HEK293 (cell line): ENCODE measurements at regions not wholly inside any gene's neighbourhood (a gene's known extent, or its start where the extent isn't known, plus 50 kb on each side); places are given as distances from the start of the nearest gene placed in this dataset.
A peak's percentile ranks its signal among the peaks of the same experiment; 100 is the strongest.

Experiments used
- CTCF ChIA-PET: fragments of 350-600 bp; formaldehyde crosslinking; extraction: SDS; loops from one replicate; lab custom pipeline; 2021; ENCODE audit warnings: antibody characterized with exemption; lab: Yijun Ruan, JAX
- POLR2A ChIA-PET: fragments of 300-600 bp; formaldehyde crosslinking; extraction: SDS; loops from one replicate; lab custom pipeline; 2020; ENCODE audit warnings: antibody characterized with exemption, inconsistent platforms; lab: Yijun Ruan, JAX
- H3K27ac ChIP-seq: fragments of 200-500 bp; sonication (Bioruptor generic); 2 replicates; pipeline ENCODE4 v1.5.1; 2014; ENCODE audit warnings: low read depth, low read length, control low read depth, inconsistent platforms; ENCODE audit errors: extremely low read depth
- H3K36me3 ChIP-seq, 2 experiments: fragments of 200-500 bp in 1 of 2; sonication (Bioruptor generic) in 1 of 2; 1 replicate in 1 of 2; 2 replicates in 1 of 2; pipeline ENCODE4 v1.5.1; 2014 to 2017; ENCODE audit warnings: inconsistent platforms in 2 of 2, low read length in 2 of 2; ENCODE audit not compliant: control insufficient read depth in 2 of 2, insufficient read depth in 1 of 2
- H3K4me1 ChIP-seq: fragments of 200-500 bp; sonication (Bioruptor generic); 2 replicates; pipeline ENCODE4 v1.5.1; 2014; ENCODE audit warnings: mild to moderate bottlenecking, low read length, inconsistent platforms; ENCODE audit not compliant: control insufficient read depth, insufficient read depth
- H3K4me3 ChIP-seq: 2 replicates; pipeline ENCODE4 v1.5.1; 2011; ENCODE audit warnings: low read depth, mild to moderate bottlenecking, control low read depth, low read length, moderate library complexity
- H3K9me3 ChIP-seq: fragments of 200-500 bp; sonication (Bioruptor generic); 2 replicates; pipeline ENCODE4 v1.5.1; 2014; ENCODE audit warnings: low read depth, low read length, inconsistent platforms; ENCODE audit not compliant: control insufficient read depth, insufficient read depth
- PATZ1 ChIP-seq: fragments of 450-650 bp; formaldehyde crosslinking; IDR thresholded peaks from 2 replicates; pipeline ENCODE4 v1.5.1; 2016; ENCODE audit warnings: missing biosample characterization, missing genetic modification characterization
- PRDM1 ChIP-seq: fragments of 450-650 bp; formaldehyde crosslinking; IDR thresholded peaks from 2 replicates; pipeline ENCODE4; 2016; ENCODE audit warnings: missing biosample characterization, missing genetic modification characterization
- PRDM10 ChIP-seq: fragments of 450-650 bp; formaldehyde crosslinking; IDR thresholded peaks from 2 replicates; pipeline ENCODE4 v1.5.1; 2016; ENCODE audit warnings: missing biosample characterization, missing genetic modification characterization
- TSHZ1 ChIP-seq: fragments of 450-650 bp; formaldehyde crosslinking; IDR thresholded peaks from 2 replicates; pipeline ENCODE4 v1.5.1; 2016; ENCODE audit warnings: missing biosample characterization, missing genetic modification characterization, borderline replicate concordance
- ZBTB26 ChIP-seq: fragments of 450-650 bp; formaldehyde crosslinking; optimal IDR thresholded peaks from 2 replicates; pipeline ENCODE3; 2016; ENCODE audit warnings: missing biosample characterization, mild to moderate bottlenecking, missing genetic modification characterization
- ZNF132 ChIP-seq: fragments of 450-650 bp; formaldehyde crosslinking; IDR thresholded peaks from 2 replicates; pipeline ENCODE4 v1.5.1; 2017; ENCODE audit warnings: missing biosample characterization, missing genetic modification characterization, borderline replicate concordance
- ZNF157 ChIP-seq: fragments of 450-650 bp; formaldehyde crosslinking; IDR thresholded peaks from 2 replicates; pipeline ENCODE4 v1.5.1; 2016; ENCODE audit warnings: missing biosample characterization, missing genetic modification characterization
- ZNF404 ChIP-seq: fragments of 450-650 bp; formaldehyde crosslinking; IDR thresholded peaks from 2 replicates; pipeline ENCODE4 v1.5.1; 2017; ENCODE audit warnings: missing biosample characterization, missing genetic modification characterization
- ZNF48 ChIP-seq: fragments of 450-650 bp; formaldehyde crosslinking; IDR thresholded peaks from 2 replicates; pipeline ENCODE4 v1.5.1; 2016; ENCODE audit warnings: missing biosample characterization, missing genetic modification characterization
- ZNF510 ChIP-seq: fragments of 450-650 bp; formaldehyde crosslinking; IDR thresholded peaks from 2 replicates; pipeline ENCODE4 v1.5.1; 2018; ENCODE audit warnings: mild to moderate bottlenecking, missing genetic modification characterization, missing biosample characterization; ENCODE audit not compliant: insufficient replicate concordance
- ZNF530 ChIP-seq: fragments of 450-650 bp; formaldehyde crosslinking; IDR thresholded peaks from 2 replicates; pipeline ENCODE4 v1.5.1; 2016; ENCODE audit warnings: low read depth, missing biosample characterization, missing genetic modification characterization
- ZNF596 ChIP-seq: fragments of 450-650 bp; IDR thresholded peaks from 2 replicates; pipeline ENCODE4 v1.5.0; 2018; ENCODE audit warnings: missing biosample characterization, mild to moderate bottlenecking, missing genetic modification characterization, moderate library complexity
- ZNF621 ChIP-seq: fragments of 450-650 bp; formaldehyde crosslinking; IDR thresholded peaks from 2 replicates; pipeline ENCODE4 v1.5.1; 2017; ENCODE audit warnings: missing biosample characterization, missing genetic modification characterization
- ZXDB ChIP-seq: fragments of 450-650 bp; formaldehyde crosslinking; IDR thresholded peaks from 2 replicates; pipeline ENCODE4 v1.5.1; 2016; ENCODE audit warnings: missing biosample characterization, missing genetic modification characterization
- TF ChIP-seq, protein P1 (sequence below): fragments of 450-650 bp; formaldehyde crosslinking; IDR thresholded peaks from 2 replicates; pipeline ENCODE4 v1.5.1; 2016; ENCODE audit warnings: missing biosample characterization, missing genetic modification characterization
- TF ChIP-seq, protein P2 (sequence below): fragments of 450-650 bp; formaldehyde crosslinking; IDR thresholded peaks from 2 replicates; pipeline ENCODE4 v1.5.1; 2016; ENCODE audit warnings: missing biosample characterization, missing genetic modification characterization, low read depth

DNA sequence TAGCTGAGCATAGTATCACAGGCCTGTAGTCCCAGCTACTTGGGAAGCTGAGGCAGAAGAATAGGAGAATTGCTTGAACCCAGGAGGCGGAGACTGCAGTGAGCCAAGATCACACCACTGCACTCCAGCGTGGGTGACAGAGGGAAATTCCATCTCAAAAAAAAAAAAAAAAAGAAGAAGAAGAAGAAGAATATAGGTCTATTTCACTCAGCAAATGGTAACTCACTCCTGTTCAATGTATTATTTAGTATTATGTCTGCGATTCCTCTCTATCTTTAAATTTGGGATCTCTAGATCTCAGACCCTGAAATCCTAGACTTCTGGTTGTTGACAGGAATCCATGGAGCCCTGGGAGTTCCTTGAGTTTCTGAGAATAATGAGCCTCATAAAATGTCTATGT lies 98.6 kb downstream of the HFE start:
- TF ChIP-seq PRDM10 (tag by site-specific recombination) (peak; percentile 84), ZNF48 (tag by site-specific recombination) (no peak)
- CTCF ChIA-PET = interaction anchor here (0.6 to 1.3 kb wide), 2 partner anchors 10 to 126 kb away, joined by 3 read pairs; no protein-coding TSS in a partner anchor
- POLR2A ChIA-PET = interaction anchor here (0.7 to 4.6 kb wide), 4 partner anchors 12 to 392 kb away, joined by 3 to 56 read pairs (median 28); a partner anchor contains a TSS

DNA sequence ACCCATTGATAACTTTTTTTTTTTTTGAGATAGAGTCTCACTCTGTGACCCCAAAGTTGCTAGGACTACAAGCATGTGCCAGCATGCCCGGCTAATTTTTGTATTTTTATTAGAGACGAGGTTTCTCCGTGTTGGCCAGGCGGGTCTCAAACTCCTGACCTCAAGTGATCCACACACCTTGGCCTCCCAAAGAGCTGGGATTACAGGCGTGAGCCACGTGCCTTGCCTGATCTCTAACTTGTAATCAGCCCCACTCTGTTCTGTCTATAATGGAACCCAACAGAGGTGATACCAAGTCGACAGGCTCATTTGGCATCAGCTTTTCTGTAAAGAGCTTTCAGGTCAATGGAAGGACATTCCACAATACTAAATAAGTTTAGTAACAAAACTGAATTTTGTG lies 99.4 kb downstream of the HFE start:
- TF ChIP-seq, protein P1, sequence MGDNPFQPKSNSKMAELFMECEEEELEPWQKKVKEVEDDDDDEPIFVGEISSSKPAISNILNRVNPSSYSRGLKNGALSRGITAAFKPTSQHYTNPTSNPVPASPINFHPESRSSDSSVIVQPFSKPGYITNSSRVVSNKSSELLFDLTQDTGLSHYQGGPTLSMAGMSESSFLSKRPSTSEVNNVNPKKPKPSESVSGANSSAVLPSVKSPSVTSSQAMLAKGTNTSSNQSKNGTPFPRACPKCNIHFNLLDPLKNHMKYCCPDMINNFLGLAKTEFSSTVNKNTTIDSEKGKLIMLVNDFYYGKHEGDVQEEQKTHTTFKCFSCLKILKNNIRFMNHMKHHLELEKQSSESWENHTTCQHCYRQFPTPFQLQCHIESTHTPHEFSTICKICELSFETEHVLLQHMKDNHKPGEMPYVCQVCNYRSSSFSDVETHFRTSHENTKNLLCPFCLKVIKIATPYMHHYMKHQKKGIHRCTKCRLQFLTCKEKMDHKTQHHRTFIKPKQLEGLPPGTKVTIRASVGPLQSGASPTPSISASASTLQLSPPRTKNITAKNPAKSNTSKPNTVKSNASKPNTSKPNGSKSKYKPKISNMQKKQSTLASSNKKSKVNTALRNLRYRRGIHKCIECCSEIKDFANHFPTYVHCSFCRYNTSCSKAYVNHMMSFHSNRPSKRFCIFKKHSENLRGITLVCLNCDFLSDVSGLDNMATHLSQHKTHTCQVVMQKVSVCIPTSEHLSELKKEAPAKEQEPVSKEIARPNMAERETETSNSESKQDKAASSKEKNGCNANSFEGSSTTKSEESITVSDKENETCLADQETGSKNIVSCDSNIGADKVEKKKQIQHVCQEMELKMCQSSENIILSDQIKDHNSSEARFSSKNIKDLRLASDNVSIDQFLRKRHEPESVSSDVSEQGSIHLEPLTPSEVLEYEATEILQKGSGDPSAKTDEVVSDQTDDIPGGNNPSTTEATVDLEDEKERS (tag by site-specific recombination) = no peak
- TF ChIP-seq TSHZ1 (tag by site-specific recombination) (no peak), ZNF157 (tag by site-specific recombination) (no peak), ZNF621 (tag by site-specific recombination) (no peak), ZNF596 (no peak), ZBTB26 (tag by site-specific recombination) (no peak), ZNF404 (no peak), PATZ1 (tag by site-specific recombination) (no peak), ZXDB (tag by site-specific recombination) (no peak), ZNF530 (no peak), ZNF132 (tag by site-specific recombination) (no peak), ZNF510 (no peak), PRDM1 (tag by site-specific recombination) (no peak)
- TF ChIP-seq, protein P2, sequence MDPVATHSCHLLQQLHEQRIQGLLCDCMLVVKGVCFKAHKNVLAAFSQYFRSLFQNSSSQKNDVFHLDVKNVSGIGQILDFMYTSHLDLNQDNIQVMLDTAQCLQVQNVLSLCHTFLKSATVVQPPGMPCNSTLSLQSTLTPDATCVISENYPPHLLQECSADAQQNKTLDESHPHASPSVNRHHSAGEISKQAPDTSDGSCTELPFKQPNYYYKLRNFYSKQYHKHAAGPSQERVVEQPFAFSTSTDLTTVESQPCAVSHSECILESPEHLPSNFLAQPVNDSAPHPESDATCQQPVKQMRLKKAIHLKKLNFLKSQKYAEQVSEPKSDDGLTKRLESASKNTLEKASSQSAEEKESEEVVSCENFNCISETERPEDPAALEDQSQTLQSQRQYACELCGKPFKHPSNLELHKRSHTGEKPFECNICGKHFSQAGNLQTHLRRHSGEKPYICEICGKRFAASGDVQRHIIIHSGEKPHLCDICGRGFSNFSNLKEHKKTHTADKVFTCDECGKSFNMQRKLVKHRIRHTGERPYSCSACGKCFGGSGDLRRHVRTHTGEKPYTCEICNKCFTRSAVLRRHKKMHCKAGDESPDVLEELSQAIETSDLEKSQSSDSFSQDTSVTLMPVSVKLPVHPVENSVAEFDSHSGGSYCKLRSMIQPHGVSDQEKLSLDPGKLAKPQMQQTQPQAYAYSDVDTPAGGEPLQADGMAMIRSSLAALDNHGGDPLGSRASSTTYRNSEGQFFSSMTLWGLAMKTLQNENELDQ (tag by site-specific recombination) = no peak
- TF ChIP-seq, all 188 proteins: peak for 0
- H3K4me1 ChIP-seq = no peaks in the 10 kb centered on the region
- H3K36me3 ChIP-seq = no peaks in the 10 kb centered on the region
- no peak overlapping the region for H3K4me3 ChIP-seq
- no peaks in the 10 kb centered on the region for H3K9me3 ChIP-seq
- ChIA-PET POLR2A (interaction anchor here (0.7 to 4.6 kb wide), 5 partner anchors 12 to 109 kb away, joined by 3 to 56 read pairs (median 49); a partner anchor contains a TSS), CTCF (interaction anchor here (0.6 to 1.3 kb wide), 4 partner anchors 10 to 97 kb away, joined by 3 to 6 read pairs (median 3); a partner anchor contains a TSS)
- H3K27ac ChIP-seq = no peak overlapping the region

More for the DNA sequence above, 98.6 kb downstream of the HFE start:
- no peaks in the 10 kb centered on the region for H3K9me3 ChIP-seq
- no peaks in the 10 kb centered on the region for H3K36me3 ChIP-seq
- no peaks in the 10 kb centered on the region for H3K4me1 ChIP-seq
- no peak overlapping the region for H3K27ac ChIP-seq
- no peak overlapping the region for H3K4me3 ChIP-seq
